Right atrium auricular region (tissue), 2 donors: ENCODE measurements at regions not wholly inside any gene's neighbourhood (a gene's known extent, or its start where the extent isn't known, plus 50 kb on each side); places are given as distances from the start of the nearest gene placed in this dataset.

Source experiments
- DNase-seq: peaks from one replicate; pipeline ENCODE4 v3.0.0-alpha.2; 2019; ENCODE audit warnings: low spot score
- H3K27ac ChIP-seq, 2 donors: fragments of 200-600 bp; sonication (generic); 1 replicate in 1 of 2; 2 replicates in 1 of 2; pipeline ENCODE4 v1.5.1; 2016 to 2019
- H3K27me3 ChIP-seq, 2 donors: fragments of 200-600 bp; sonication (generic); one replicate each; pipeline versions ENCODE4 v1.5.1 to v1.6.0; 2017 to 2019
- H3K36me3 ChIP-seq: fragments of 200-600 bp; sonication (generic); one replicate; pipeline ENCODE4 v1.5.1; 2016
- H3K4me1 ChIP-seq, 2 donors: fragments of 200-600 bp; sonication (generic); one replicate each; pipeline versions ENCODE4 v1.5.1 to v1.6.0; 2017 to 2019
- H3K4me3 ChIP-seq, 2 donors: fragments of 200-600 bp; sonication (generic); 1 replicate in 1 of 2; 2 replicates in 1 of 2; pipeline ENCODE4 v1.5.1; 2017 to 2019; ENCODE audit warnings: mild to moderate bottlenecking in 1 of 2, moderate library complexity in 1 of 2
- H3K9me3 ChIP-seq, 2 donors: fragments of 200-600 bp; sonication (generic); one replicate each; pipeline ENCODE4 v1.5.1; 2019
- TF ChIP-seq, protein P1 (sequence below), 2 donors: fragments of 200-600 bp; sonication (generic); IDR thresholded peaks; one replicate each; pipeline ENCODE4 v1.5.1; 2019; ENCODE audit warnings: antibody characterized with exemption in 2 of 2

- Histone ChIP-seq H3K4me3 (no peak overlapping the region), H3K4me1 (peaks cover 0 to 6% of the 10 kb centered on the region in 2 donors), H3K36me3 (no peaks in the 10 kb centered on the region), H3K27ac (peak overlapping the region in 1 of 2 donors; percentile 49), H3K27me3 (no peaks in the 10 kb centered on the region), H3K9me3 (no peaks in the 10 kb centered on the region)
- TF ChIP-seq, protein P1, sequence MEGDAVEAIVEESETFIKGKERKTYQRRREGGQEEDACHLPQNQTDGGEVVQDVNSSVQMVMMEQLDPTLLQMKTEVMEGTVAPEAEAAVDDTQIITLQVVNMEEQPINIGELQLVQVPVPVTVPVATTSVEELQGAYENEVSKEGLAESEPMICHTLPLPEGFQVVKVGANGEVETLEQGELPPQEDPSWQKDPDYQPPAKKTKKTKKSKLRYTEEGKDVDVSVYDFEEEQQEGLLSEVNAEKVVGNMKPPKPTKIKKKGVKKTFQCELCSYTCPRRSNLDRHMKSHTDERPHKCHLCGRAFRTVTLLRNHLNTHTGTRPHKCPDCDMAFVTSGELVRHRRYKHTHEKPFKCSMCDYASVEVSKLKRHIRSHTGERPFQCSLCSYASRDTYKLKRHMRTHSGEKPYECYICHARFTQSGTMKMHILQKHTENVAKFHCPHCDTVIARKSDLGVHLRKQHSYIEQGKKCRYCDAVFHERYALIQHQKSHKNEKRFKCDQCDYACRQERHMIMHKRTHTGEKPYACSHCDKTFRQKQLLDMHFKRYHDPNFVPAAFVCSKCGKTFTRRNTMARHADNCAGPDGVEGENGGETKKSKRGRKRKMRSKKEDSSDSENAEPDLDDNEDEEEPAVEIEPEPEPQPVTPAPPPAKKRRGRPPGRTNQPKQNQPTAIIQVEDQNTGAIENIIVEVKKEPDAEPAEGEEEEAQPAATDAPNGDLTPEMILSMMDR (IDR thresholded peaks at IDR 0.05), result no peak
- DNase-seq, result no peak
Observed at GRCh38 chr1:219296430-219297355, 123.0 kb downstream of the LYPLAL1 start.

- H3K4me3 ChIP-seq, result no peak overlapping the region
- no peaks in the 10 kb centered on the region for H3K9me3 ChIP-seq
- H3K27me3 ChIP-seq, result no peaks in the 10 kb centered on the region
- TF ChIP-seq, protein P1 (IDR thresholded peaks at IDR 0.05), result no peak
- no peak for DNase-seq
- H3K4me1 ChIP-seq, result peaks cover 0 to 6% of the 10 kb centered on the region in 2 donors
- no peak overlapping the region for H3K27ac ChIP-seq
- no peaks in the 10 kb centered on the region for H3K36me3 ChIP-seq
Observed at GRCh38 chr1:219294251-219294650, 120.6 kb downstream of the LYPLAL1 start.

DNA sequence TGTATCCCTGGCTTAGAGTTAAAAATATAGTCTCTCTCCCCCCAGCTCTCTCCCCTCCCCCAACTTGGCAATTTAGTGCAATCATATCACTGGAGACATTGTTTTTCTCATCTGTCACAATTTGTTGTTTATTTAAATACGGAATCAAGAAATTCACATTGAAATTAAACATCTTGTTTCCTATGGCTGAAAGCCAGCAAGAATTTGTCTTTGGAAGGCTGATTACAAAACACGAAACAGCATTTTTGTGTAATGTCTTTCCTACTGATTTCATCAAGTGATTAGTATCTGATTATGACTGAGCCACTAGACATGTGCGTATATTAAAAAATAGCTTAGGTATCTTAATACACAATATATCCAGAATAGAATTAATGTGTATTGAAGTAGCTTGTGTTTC, 119.7 kb downstream of the LYPLAL1 start:
- H3K9me3 ChIP-seq, result no peaks in the 10 kb centered on the region
- TF ChIP-seq, protein P1 (IDR thresholded peaks at IDR 0.05), result no peak
- H3K4me3 ChIP-seq, result no peak overlapping the region
- peaks cover 0 to 6% of the 10 kb centered on the region in 2 donors for H3K4me1 ChIP-seq
- no peaks in the 10 kb centered on the region for H3K27me3 ChIP-seq
- DNase-seq, result no peak
- H3K36me3 ChIP-seq, result no peaks in the 10 kb centered on the region
- H3K27ac ChIP-seq, result no peak overlapping the region

GRCh38 chr1:219292999-219293398, 119.3 kb downstream of the LYPLAL1 start:
- no peak overlapping the region for H3K27ac ChIP-seq
- TF ChIP-seq, protein P1 (IDR thresholded peaks at IDR 0.05), result no peak
- H3K27me3 ChIP-seq, result no peaks in the 10 kb centered on the region
- DNase-seq, result no peak
- H3K9me3 ChIP-seq, result no peaks in the 10 kb centered on the region
- peaks cover 0 to 2% of the 10 kb centered on the region in 2 donors for H3K4me1 ChIP-seq
- H3K36me3 ChIP-seq, result no peaks in the 10 kb centered on the region
- H3K4me3 ChIP-seq, result no peak overlapping the region

DNA sequence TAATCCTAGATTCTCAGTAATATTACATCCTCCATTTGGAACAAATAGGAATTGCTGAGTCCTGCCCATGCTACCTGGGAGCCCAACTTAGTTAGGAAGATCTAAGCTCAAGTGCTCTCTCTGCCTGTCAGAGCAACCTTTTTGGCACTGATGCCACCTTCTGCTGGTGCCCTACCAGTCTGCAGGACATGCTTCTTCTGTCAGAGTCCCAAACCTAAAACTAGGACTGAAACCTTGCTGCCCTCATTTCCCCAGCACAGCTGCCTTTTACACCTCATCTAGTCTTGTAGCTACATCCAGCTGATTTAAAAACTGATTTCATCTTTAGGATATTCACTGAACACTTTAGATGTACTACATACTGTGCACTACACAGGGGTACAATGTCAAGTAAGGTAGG, 118.7 kb downstream of the LYPLAL1 start:
- no peak for DNase-seq
- H3K9me3 ChIP-seq, result no peaks in the 10 kb centered on the region
- H3K27ac ChIP-seq, result no peak overlapping the region
- H3K4me3 ChIP-seq, result no peak overlapping the region
- no peaks in the 10 kb centered on the region for H3K4me1 ChIP-seq
- TF ChIP-seq, protein P1 (IDR thresholded peaks at IDR 0.05), result no peak
- no peaks in the 10 kb centered on the region for H3K27me3 ChIP-seq
- no peaks in the 10 kb centered on the region for H3K36me3 ChIP-seq
